CMK (cell line): ENCODE measurements at regions not wholly inside any gene's neighbourhood (a gene's known extent, or its start where the extent isn't known, plus 50 kb on each side); places are given as distances from the start of the nearest gene placed in this dataset.

Experiments used
- DNase-seq: peaks from one replicate; pipeline ENCODE4 v3.0.0-alpha.2; 2010; ENCODE audit warnings: low read depth

DNA sequence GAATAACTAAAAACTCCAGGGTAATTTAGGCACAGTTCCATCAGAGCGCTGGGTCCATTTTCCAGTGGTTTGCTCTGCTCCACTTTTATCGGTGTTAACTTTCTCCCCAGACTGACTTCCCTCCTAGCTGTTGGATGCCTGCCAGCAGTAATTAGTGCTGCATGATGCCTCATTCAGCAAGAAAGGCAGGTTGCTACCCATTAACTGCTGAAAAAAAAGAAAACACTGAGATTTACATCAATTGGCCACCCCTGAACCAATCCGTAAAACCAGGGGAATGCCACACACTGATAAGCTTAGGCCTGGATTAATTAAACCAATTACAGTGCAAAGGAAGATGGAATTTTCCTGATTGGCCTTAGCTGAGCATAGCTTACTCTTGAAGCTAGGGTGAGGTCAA is 182.4 kb upstream of the CXXC4 start:
- DNase-seq = no peak

DNA sequence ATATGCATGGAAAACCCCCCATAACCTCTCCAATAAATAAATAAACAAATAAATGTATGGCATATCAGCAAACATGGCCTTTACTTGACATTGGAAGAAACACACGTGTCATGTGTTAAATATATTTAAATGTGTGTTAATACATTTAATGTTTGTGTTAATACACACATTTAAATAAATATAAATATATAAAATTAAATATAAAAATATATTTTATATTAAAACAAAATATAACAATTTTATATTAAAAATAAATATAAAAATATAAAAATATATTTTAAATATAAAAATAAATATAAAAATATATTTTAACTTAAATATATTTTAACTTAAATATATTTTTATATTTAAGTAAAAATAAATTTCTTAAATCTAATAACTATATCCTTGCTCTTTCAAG is 187.6 kb upstream of the CXXC4 start:
- DNase-seq = no peak

DNA sequence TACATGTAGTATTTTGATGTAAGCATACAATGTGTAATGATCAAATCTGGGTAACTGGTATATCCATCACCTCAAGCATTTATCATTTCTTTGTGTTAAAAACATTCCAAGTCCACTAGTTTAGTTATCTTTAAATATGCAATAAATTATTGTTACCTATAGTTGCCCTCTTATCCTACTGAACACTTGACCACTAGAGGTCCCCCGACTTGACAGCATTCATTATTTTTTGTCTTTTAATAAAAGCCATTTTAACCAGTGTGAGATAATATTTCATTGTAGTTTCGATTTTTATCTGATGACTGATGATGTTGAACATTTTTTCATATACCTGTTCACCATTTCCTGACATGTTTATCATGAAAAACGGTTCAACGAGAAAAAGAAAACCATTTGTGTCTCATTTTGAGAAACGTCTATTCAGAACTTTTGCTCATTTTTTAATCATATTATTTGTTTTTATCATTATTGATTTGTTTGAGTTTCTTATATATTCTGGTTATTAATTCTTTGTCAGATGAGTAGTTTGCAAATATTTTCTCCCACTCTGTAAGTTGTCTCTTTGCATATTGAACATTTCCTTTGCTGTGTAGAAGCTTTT is 199.0 kb upstream of the CXXC4 start:
- DNase-seq = no peak

DNA sequence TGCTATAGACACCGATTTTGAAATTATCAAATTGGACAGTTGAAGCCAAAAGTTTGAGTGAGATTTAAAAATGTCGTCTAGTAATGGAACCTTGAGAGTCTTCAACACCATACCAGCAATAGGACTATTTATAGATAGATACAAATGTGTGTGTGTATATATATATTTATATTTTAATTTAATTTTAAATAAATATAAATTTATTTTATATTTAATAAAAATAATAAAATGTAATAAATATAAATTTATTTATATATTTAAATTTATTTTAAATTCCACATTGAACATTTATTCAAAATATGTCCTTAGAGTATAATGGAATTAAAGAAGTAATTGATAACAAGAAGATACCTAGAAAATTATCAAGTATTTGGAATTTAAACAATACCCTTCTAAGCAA is 221.9 kb upstream of the CXXC4 start:
- no peak for DNase-seq

DNA sequence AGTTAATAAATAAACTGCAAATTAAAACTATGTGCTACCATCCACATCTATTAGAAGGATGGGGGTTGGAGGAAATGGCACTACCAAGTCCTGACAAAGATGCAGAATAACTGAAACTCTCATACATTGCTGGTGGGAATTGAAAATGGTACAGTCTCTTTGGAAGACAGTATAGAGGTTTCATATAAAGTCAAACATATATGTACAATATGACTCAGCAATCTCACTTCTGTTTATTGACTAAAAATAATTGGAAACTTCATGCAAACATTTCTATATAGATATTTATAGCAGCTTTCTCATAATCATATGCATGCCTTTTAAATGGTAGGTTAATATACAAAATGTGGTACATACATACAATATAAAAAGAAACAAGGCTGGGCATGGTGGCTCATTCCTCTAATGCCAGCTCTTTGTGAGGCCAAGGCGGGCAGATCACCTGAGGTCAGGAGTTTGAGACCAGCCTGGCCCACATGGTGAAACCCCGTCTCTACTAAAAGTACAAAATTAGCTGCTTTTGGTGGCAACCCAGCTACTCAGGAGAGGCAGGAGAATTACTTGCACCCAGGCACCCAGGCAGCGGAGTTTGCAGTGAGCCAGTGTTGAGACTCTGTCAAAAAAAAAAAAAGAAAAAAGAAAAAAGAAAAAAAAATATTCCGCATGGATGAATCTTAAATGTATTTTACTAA is 225.0 kb upstream of the CXXC4 start:
- DNase-seq = no peak

DNA sequence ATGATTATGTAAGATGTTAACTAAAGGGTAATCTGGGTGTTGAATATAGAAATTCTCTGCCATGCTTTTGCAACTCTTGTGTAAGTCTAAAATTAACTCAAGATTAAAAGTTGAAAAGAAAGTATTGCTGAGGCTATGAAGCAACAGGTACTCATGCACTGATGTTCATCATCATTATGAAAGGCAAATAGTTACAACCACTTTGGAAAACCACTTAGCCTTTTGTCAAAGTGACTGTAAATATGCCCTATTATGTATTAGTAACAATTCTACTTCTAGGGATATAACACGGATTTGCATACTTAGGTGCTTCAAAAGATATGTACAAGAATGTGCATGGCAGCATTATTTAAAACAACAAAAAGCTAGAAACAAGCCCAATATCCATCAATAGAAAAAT is 227.8 kb upstream of the CXXC4 start:
- no peak for DNase-seq

DNA sequence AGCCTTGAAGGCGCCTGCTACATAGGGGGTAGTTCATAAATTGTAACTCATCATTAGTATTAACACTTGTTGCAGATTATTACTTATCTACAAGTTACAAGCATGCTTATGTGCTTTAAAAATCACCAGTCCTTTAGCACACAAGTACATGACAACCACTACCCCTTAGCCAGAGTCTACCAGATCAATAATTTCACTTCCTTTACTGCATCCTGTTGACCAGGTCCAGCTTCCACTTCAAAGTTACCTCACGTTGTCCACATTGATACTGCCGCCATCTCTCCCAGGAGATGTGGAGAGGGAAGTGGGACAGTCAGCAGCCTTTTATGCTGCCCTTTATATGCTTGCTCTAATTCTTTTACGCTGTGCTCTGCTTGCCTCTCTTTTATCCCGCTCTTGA is 231.3 kb upstream of the CXXC4 start:
- no peak for DNase-seq

DNA sequence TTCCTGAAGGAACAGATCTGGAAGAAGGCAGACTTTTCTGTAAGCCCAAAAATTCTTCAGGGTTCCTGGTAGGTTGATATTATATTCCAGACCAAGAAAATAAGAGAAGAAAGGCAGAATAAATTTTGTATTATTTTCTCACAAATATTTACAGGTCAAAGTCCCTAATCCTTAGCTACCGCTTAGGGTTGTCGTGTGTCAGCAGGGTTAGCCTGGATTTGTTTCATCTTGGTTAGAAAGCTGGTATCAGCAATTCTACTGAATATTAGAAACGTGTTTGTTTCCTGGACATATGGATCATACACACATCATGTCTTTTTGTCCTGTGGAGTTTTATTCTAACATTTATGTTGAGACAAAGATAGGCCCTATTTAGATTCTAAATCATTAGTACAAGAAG is 232.9 kb upstream of the CXXC4 start:
- DNase-seq = no peak

DNA sequence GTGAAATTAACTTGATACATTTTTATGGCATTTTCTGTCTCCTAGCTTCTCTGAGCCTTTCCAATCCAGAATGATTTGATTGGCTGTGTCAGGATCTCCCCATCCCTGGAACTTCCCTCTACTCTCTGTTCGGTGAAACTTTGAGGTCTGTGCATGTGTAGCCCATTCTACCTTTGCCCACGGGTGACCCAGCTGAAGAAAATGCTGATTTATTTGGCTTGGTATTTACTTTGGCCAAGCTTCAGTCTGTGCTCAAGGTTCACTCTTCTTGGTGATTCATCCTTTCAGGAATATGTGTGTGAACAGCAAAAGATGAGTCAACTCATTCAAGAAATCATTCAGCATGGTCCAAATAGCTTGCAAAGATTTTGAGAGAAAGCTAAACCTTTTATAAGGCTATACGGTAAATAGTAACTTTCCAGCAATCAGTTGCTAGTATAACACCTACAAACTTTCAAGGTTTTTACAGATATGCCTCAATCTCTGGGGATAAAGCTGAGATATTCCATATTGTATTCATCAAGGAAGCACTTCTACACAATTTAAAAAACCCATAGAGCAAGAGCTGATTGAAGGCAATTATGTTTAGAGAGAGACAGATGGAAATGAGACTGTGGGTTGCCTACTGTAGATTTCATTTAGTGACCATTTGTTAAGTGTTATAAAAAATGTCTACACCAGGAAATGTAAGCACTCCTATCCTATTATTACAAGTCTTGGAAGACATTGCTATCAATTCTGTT is 233.9 kb upstream of the CXXC4 start:
- no peak for DNase-seq

DNA sequence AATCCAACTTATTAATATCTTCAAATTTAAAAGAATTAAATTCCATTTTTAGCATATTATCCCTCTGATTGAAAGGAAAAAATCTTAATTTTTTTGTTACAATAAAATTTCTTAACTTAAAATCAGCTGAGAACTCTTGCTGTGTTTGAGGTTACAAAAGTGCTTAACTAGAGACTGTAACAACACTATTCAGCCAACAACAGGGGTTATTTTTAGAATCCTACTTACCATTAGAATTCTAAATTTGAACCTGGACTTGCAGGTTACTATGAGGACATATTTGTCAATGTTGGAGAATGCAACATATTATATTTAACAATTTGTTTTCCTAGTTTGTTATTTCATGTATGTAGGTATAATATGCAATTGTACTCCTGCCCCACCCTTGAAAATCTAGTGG is 238.1 kb upstream of the CXXC4 start:
- DNase-seq = no peak

DNA sequence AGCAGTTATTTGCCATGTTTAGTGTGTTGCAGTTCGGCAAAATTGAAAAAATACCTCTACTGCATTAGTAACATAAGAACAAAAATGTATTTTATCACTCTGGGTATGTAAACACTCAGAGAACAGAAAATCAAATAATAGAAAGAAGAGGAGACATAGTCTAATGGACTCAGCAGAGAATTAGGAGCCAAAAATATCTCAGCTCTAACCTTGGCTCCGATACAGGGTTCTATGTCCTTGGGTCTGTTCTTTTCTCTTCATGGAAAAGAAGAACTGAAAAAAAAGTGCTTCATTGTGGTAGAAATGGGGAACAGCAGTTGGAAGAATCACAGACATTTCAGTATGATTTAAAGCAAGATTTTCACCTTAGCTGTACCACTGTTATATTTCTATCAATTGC is 240.5 kb upstream of the CXXC4 start:
- DNase-seq = no peak

DNA sequence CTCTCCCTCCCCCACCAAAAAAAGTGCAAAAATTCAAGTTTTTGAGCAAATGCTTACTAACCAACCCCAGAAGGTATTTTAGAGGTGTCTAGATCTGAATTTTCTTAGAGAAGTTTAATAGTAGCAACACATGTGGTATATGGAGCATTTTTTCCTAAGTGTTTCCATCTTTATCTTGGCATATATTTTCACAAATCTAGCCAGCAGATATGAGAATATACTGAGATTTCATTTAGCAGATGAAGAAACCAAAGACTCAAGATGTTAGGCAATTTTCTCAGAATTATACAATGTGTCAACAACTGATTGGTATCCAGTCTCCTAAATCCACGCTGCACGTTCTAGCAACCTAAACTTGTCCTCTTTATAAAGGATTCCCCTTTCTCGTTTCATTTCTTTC is 245.5 kb upstream of the CXXC4 start:
- no peak for DNase-seq

DNA sequence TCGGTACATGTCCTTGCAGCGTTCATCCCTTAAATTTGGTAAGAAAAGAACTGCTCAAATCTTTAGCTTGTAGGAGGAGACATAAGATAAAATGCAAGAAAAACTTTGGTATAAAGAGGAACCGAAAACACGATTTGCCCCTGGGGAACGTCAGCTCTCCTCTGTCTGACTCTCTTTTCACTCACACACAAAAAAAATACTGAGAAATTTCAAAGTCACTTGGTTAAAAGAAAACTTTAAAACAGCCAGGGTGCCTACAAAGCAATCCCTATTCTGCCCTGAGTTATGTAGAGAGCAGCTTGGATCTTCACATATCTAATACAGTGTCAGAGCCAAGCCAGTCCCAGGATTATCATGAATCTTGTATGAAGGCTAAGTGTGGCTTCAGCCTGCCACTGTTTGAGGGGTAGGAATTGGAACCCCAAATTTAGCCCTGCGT is 248.5 kb upstream of the CXXC4 start:
- no peak for DNase-seq

DNA sequence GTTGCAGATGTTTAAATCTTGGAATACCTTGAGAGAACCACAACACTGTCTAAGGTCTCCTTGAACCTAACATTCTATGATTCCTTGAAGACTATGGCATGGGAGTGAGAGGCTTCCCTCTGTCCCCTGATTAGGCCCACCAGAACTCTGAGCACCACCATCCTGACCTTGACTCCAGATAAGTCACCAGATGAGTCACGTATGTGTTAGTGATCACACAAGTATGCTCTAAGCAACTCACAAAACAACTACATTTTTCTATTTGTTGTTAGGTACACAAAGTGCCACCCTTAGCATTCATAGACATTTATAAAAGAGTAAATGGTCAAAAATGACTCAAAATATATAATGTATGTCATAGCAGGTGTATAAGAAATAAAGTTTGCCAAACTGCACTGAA is 252.9 kb upstream of the CXXC4 start:
- DNase-seq = no peak

DNA sequence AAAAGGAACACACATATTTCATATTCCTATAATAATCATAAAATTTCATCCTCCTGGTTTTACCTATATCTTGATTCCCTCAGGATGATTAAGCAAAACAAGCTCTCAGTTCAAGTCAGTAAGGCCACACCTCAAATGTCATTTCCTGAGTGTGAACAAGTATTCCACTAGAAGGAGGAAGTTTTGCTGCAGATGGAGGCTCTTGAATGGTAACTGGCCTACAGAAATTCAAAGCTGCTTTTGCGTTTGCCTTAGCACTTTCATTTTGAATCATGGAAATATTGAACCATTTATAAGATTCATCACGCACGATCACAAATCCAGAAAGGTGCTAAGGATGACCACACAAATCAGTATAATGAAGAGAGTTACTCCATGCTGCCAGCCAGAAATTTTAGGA is 254.4 kb upstream of the CXXC4 start:
- no peak for DNase-seq

DNA sequence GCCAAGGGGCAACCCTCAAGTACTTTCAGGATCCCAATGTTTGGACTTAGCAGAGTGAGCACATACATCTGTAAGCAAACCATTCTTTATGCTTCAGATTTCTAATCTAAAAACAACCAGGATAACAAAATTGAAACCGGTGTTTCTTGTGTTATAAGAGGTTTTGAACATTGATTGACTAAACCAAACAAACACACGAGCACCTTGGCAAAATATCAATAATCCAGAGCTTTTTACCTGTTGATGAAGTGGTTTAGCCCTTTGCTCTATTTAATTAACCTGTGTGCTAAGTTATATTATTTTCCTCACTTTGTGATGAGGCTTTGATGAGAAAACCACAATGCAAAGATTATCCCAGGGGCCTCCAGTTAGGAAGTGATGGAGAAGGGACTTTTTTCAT is 255.3 kb upstream of the CXXC4 start:
- DNase-seq = no peak

DNA sequence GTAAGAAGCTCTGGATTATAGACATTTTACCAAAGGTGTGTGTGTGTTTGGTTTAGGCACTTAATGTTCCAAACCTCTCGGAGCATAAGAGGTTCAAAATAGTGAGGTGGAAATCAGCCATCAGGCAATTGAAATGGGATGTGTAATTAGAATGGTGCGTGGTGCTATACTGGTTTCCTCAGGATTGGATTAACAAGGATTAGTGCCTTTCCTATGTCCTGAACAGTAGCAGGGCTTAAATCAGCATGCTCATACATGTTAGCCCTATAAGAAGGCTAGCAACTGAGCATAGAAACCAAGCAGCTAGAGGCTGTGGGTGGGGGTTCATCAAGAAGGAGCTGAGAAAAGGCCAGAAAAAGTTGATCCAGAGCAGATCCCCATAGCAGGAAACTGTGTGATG is 256.8 kb upstream of the CXXC4 start:
- no peak for DNase-seq

DNA sequence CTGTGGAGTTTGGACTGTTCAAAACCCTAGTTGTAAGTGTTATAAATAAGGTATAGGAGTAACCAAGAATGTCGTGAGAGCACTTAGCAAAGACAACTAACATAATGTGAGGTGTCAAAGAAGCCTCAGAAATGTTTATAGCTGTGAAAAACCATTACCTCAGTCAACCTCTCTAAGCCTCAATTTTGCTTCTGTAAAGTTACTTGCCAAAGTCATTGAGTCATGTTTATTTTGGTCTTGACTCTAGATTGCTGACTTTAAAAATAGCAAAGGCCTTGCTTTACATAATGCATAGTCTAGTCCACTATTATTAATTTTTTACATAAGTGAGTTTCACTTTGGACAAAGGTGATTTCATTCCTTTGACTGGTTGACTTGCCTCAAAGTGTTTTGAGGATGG is 257.6 kb upstream of the CXXC4 start:
- DNase-seq = no peak

DNA sequence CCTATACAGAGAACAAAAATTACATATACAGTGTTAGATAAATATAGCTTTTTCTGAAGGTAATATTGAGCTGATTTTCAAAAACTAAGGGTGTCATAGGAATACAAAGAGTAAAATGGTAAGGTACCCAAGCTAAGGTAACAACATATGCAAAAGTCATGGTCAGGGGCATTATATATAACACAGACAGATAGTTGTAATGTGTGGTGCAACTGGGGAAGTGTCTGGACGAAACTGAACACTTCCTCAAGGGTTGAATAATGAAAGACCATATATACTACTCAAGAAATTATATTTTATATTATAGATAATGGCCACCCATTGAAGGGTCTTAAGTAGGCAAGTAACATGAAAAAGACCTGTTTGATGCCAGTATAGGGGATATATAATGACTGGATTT is 262.1 kb upstream of the CXXC4 start:
- DNase-seq = no peak

DNA sequence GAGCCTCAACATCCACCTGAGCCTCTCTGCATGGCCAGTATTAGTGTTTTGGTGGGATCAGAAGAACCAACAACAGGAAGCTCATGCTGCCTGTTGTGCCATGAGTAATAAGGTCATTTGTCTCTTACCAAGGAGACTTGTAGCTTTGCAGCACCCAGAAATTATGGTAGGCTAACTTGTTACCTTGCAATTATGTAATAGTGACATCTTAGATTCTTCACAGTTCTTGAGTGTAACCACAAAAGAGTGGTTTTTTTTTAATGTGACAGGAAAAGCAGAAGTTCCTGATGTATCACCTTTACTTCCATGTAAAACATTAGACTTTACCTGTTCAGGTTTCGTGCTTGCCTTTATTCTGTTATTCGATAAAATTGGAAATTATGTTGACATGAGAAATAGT is 263.9 kb upstream of the CXXC4 start:
- no peak for DNase-seq

DNA sequence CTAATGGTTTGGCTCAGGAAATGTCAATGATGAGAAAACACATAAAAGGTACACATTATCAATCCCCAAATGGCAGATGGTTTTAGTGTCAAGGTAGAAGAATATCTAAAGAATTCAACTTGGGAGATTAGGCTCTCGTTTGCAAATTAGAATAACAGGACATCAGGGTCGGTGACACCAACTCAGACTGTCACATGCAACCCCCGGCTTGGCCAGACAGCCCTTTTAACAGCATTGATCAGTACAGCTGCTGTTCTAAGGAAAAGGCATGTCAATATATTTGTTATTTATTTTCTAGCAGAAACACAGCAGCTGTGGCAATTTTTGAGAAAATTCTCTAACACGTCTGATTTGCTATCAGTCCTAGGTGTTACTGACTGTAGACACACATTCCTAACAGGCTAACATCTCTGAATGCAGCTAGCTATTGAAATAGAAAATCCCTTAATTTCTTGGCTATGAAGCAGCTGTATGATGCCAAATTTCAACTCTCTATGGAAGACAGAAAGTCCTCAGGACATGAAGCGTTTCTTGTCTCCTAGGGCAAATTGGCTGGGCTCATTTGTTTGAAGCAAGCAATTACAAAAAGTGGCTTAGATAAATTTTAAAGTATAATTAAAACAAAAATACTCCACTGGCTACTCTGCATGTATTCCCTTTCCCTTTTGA is 269.0 kb upstream of the CXXC4 start:
- DNase-seq = no peak

DNA sequence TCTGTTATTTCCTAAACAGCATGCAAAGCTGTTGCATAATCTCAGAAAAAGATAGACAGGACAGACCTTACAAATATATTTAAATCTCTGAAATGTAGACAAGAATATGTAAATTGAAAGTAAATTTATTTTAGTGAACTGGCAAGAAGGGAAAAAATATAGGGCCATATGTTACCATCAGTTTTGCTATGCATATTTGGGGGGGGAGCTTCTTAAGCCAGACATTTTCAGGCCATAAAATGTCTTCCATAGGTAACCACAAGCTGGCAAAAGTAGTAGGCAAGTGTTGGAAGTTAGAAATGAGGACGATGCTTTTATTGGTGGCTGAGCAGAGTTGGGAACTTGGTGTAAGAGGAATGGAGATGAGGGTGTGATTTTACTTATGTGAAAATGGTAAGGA is 272.0 kb upstream of the CXXC4 start:
- DNase-seq = no peak

DNA sequence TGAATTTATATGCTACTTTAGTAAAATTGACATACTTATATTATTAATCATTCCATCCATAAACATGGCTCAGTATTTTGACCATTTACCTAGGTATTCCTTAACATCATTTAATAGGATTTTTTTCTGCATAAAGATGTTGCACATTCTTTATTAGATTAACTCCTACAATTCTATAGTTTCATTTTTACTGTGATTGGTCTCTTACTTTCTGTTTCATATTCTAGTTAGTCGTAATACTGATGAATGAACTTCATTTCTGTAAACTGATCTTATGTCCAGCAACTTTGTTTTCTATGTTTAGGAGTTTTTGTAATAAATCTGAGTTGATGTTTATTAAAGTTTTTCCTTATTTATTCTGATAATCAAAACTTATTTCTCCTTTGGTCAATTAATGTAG is 278.2 kb upstream of the CXXC4 start:
- DNase-seq = no peak
